IMR-90 (cell line): ENCODE measurements at regions not wholly inside any gene's neighbourhood (a gene's known extent, or its start where the extent isn't known, plus 50 kb on each side); places are given as distances from the start of the nearest gene placed in this dataset.

Experiments used
- ATAC-seq: fragments of 200-7000 bp; cut with Tn5 transposase; 2 replicates; pipeline ENCODE4 v1.9.1; 2020; ENCODE audit warnings: low read depth, mild to moderate bottlenecking, moderate library complexity
- BruUV-seq: library from RNA; stranded (reverse); fragments of 400-500 nt; replicated peaks from 2 replicates; lab custom pipeline; 2021; lab: Mats Ljungman, UMichigan
- CTCF ChIA-PET: fragments of 300-600 bp; formaldehyde crosslinking; extraction: SDS; loops from one replicate; lab custom pipeline; 2021; ENCODE audit warnings: antibody characterized with exemption; lab: Yijun Ruan, JAX
- POLR2A ChIA-PET: fragments of 300-600 bp; sonication (Branson Sonifier 250); formaldehyde crosslinking; loops from one replicate; lab custom pipeline; 2022; ENCODE audit warnings: antibody characterized with exemption; ENCODE audit not compliant: unreplicated experiment; lab: Charles Lee
- DNase-seq: peaks from one replicate; pipeline ENCODE4 v3.0.0; 2013
- H2AFZ ChIP-seq: replicated peaks from 2 replicates; pipeline ENCODE3; 2013; ENCODE audit warnings: low read length, mild to moderate bottlenecking; ENCODE audit not compliant: poor library complexity
- H2AK5ac ChIP-seq: 2 replicates; pipeline ENCODE4 v1.6.1; 2013; ENCODE audit warnings: low read depth, low read length, inconsistent platforms
- H2AK9ac ChIP-seq: replicated peaks from 2 replicates; pipeline ENCODE3; 2013; ENCODE audit warnings: mild to moderate bottlenecking, low read depth, low read length, moderate library complexity; ENCODE audit not compliant: poor library complexity
- H2BK120ac ChIP-seq: 2 replicates; pipeline ENCODE4 v1.6.1; 2013; ENCODE audit warnings: low read depth, low read length, inconsistent platforms
- H2BK15ac ChIP-seq: 3 replicates; pipeline ENCODE4 v1.6.1; 2013; ENCODE audit warnings: low read depth, low read length, inconsistent platforms
- H2BK20ac ChIP-seq: 2 replicates; pipeline ENCODE4 v1.6.1; 2013; ENCODE audit warnings: low read depth, mild to moderate bottlenecking, inconsistent platforms, low read length, moderate library complexity
- H2BK5ac ChIP-seq: 2 replicates; pipeline ENCODE4 v1.6.1; 2013; ENCODE audit warnings: mild to moderate bottlenecking, low read depth, low read length, inconsistent platforms; ENCODE audit not compliant: poor library complexity, severe bottlenecking
- H3K14ac ChIP-seq: replicated peaks from 2 replicates; pipeline ENCODE4 v1.6.1; 2013; ENCODE audit warnings: low read depth, low read length, inconsistent platforms
- H3K18ac ChIP-seq: 2 replicates; pipeline ENCODE4 v1.6.1; 2013; ENCODE audit warnings: low read depth, low read length, control low read depth
- H3K23ac ChIP-seq: 2 replicates; pipeline ENCODE4 v1.6.1; 2013; ENCODE audit warnings: low read depth, low read length, inconsistent platforms
- H3K27ac ChIP-seq: 2 replicates; pipeline ENCODE4 v1.5.1; 2013; ENCODE audit warnings: mild to moderate bottlenecking, control low read depth, low read length; ENCODE audit not compliant: insufficient read depth
- H3K27me3 ChIP-seq: 2 replicates; pipeline ENCODE4 v1.6.1; 2013; ENCODE audit warnings: low read length; ENCODE audit not compliant: control insufficient read depth, insufficient read depth
- H3K36me3 ChIP-seq: 2 replicates; pipeline ENCODE4 v1.6.1; 2013; ENCODE audit warnings: low read length, mixed read lengths; ENCODE audit not compliant: control insufficient read depth, insufficient read depth
- H3K4ac ChIP-seq: 2 replicates; pipeline ENCODE4 v1.6.1; 2013; ENCODE audit warnings: low read depth, low read length, inconsistent platforms
- H3K4me1 ChIP-seq: 2 replicates; pipeline ENCODE4 v1.6.1; 2013; ENCODE audit warnings: low read length, mixed read lengths; ENCODE audit not compliant: control insufficient read depth, insufficient read depth
- H3K4me2 ChIP-seq: 2 replicates; pipeline ENCODE4 v1.6.1; 2013; ENCODE audit warnings: low read depth, mild to moderate bottlenecking, control low read depth, low read length, moderate library complexity
- H3K4me3 ChIP-seq: 2 replicates; pipeline ENCODE4 v1.5.1; 2013; ENCODE audit warnings: low read depth, mild to moderate bottlenecking, control low read depth, low read length, moderate library complexity; ENCODE audit not compliant: insufficient read depth
- H3K56ac ChIP-seq: 2 replicates; pipeline ENCODE4 v1.6.1; 2013; ENCODE audit warnings: low read length, inconsistent platforms; ENCODE audit not compliant: insufficient read depth; ENCODE audit errors: extremely low read depth
- H3K79me1 ChIP-seq, 2 experiments: 2 replicates each; pipeline ENCODE4 v1.6.1; 2013; ENCODE audit warnings: low read length in 2 of 2, inconsistent platforms in 1 of 2, low read depth in 1 of 2
- H3K9ac ChIP-seq: 2 replicates; pipeline ENCODE4 v1.6.1; 2013; ENCODE audit warnings: low read depth, low read length, control low read depth
- H3K9me1 ChIP-seq: 2 replicates; pipeline ENCODE4 v1.6.1; 2013; ENCODE audit warnings: low read length, inconsistent platforms; ENCODE audit not compliant: insufficient read depth
- H3K9me3 ChIP-seq: 2 replicates; pipeline ENCODE4 v1.6.1; 2013; ENCODE audit warnings: low read length; ENCODE audit not compliant: control insufficient read depth, insufficient read depth
- H4K20me1 ChIP-seq: 2 replicates; pipeline ENCODE4 v1.6.1; 2013; ENCODE audit warnings: low read length, inconsistent platforms; ENCODE audit not compliant: insufficient read depth
- H4K5ac ChIP-seq: 2 replicates; pipeline ENCODE4 v1.6.1; 2013; ENCODE audit warnings: mild to moderate bottlenecking, low read depth, low read length, control low read depth
- H4K8ac ChIP-seq, 2 experiments: 2 replicates each; pipeline ENCODE4 v1.6.1; 2013; ENCODE audit warnings: low read depth in 2 of 2, low read length in 2 of 2, control low read depth in 1 of 2, inconsistent platforms in 1 of 2
- H4K91ac ChIP-seq: 2 replicates; pipeline ENCODE4 v1.6.1; 2013; ENCODE audit warnings: low read depth, low read length, inconsistent platforms; ENCODE audit not compliant: insufficient read depth
- CTCF ChIP-seq: conservative IDR thresholded peaks from 2 replicates; pipeline ENCODE4 v1.5.1; 2012; ENCODE audit warnings: mild to moderate bottlenecking, low read depth, low read length, improper control_type of control experiment
- ELK1 ChIP-seq: fragments of 150-350 bp; IDR thresholded peaks from 2 replicates; pipeline ENCODE4 v1.6.1; 2016; ENCODE audit warnings: low read depth, mild to moderate bottlenecking, low read length, moderate library complexity, borderline replicate concordance
- FOS ChIP-seq: fragments of 150-350 bp; IDR thresholded peaks from 2 replicates; pipeline ENCODE4 v1.6.1; 2016; ENCODE audit warnings: low read depth, low read length
- MAFK ChIP-seq: IDR thresholded peaks from 2 replicates; pipeline ENCODE4 v1.6.1; 2012; ENCODE audit warnings: low read depth, low read length, improper control_type of control experiment
- MXI1 ChIP-seq: IDR thresholded peaks from 2 replicates; pipeline ENCODE4 v1.6.1; 2012; ENCODE audit warnings: low read depth, mild to moderate bottlenecking, low read length, moderate library complexity, borderline replicate concordance
- RFX5 ChIP-seq: IDR thresholded peaks from 2 replicates; pipeline ENCODE4 v1.8.0; 2012; ENCODE audit warnings: low read depth, mild to moderate bottlenecking, low read length, moderate library complexity
- SMC3 ChIP-seq: fragments of 150-350 bp; IDR thresholded peaks from 2 replicates; pipeline ENCODE4 v1.6.1; 2016; ENCODE audit warnings: low read depth, mild to moderate bottlenecking, antibody characterized with exemption, low read length, moderate library complexity
- USF2 ChIP-seq: fragments of 150-350 bp; IDR thresholded peaks from 2 replicates; pipeline ENCODE4 v1.6.1; 2017; ENCODE audit warnings: mild to moderate bottlenecking, antibody characterized with exemption, low read length, low read depth
- WGBS, 2 experiments: methylation state at CpG; one replicate each; pipeline versions ENCODE4 v1.1.5 to v1.1.7; 2013; ENCODE audit warnings: missing lambda C conversion rate in 2 of 2; ENCODE audit not compliant: insufficient read length in 1 of 2; ENCODE audit errors: extremely low coverage in 2 of 2; 5-methylcytosine and 5-hydroxymethylcytosine counted together
- dilution Hi-C: fragments of 300-500 bp; cut with HindIII; formaldehyde crosslinking; loops from one replicate; pipeline ENCODE4 v1.14.3; 2018; ENCODE audit warnings: low sequenced_read_pairs; ENCODE audit not compliant: unreplicated experiment
- in situ Hi-C: fragments of 300-500 bp; cut with MboI; formaldehyde crosslinking; loops from 3 replicates; pipeline ENCODE4 v1.14.3; 2019; ENCODE audit warnings: low sequenced_read_pairs, inconsistent platforms, mixed read lengths
- intact Hi-C: fragments of 100-400 bp; cut with micrococcal nuclease; formaldehyde crosslinking; loops from 2 replicates; pipeline ENCODE4 v1.10.0; 2022

- TF ChIP-seq ELK1 (no peak), USF2 (no peak), MXI1 (no peak), MAFK (no peak), CTCF (no peak), SMC3 (no peak), FOS (no peak), RFX5 (no peak)
- Histone ChIP-seq H3K4me1 (peaks cover 6% of the 10 kb centered on the region), H3K18ac (no peak overlapping the region), H4K91ac (no peak overlapping the region), H4K20me1 (no peaks in the 10 kb centered on the region), H2AFZ (no peak overlapping the region), H3K9me3 (no peaks in the 10 kb centered on the region), H4K8ac (no peak overlapping the region), H2AK9ac (no peak overlapping the region), H3K79me1 (no peaks in the 10 kb centered on the region), H3K23ac (no peak overlapping the region), H3K9me1 (peaks cover 5% of the 10 kb centered on the region; the same call in 1 of the 2 replicates), H2BK15ac (no peak overlapping the region), H3K27ac (no peak overlapping the region), H3K4me3 (no peak overlapping the region), H3K14ac (no peak overlapping the region), H2BK120ac (no peak overlapping the region), H3K27me3 (no peaks in the 10 kb centered on the region), H3K4ac (no peak overlapping the region), H3K4me2 (no peak overlapping the region), H2AK5ac (no peak overlapping the region), H3K9ac (no peak overlapping the region), H4K5ac (peak overlapping the region; percentile 48; the same call in 1 of the 2 replicates), H3K56ac (no peak overlapping the region), H2BK20ac (no peak overlapping the region), H2BK5ac (no peak overlapping the region), H3K36me3 (no peaks in the 10 kb centered on the region)
- WGBS, 2 experiments: 100% methylated on average over 1 of the region's 3 CpGs; no CpG with 5 or more reads in 1 of the 2 experiments
- intact Hi-C loops (no loop called here), in situ Hi-C loops (no loop called here), dilution Hi-C loops (no loop called here)
- ATAC-seq: no peak
- CTCF ChIA-PET: interaction anchor here (0.6 kb wide), 1 partner anchor 26 kb away, joined by 3 read pairs; no protein-coding TSS in a partner anchor
- no TSS peak for BruUV-seq
- POLR2A ChIA-PET: no interaction called here
- no peak for DNase-seq
Measured at GRCh38 chr12:46900734-46901463, 75.1 kb upstream of the SLC38A4 start.
